Endothelial cell of umbilical vein (primary cell): ENCODE measurements at regions not wholly inside any gene's neighbourhood (a gene's known extent, or its start where the extent isn't known, plus 50 kb on each side); places are given as distances from the start of the nearest gene placed in this dataset.

ENCODE experiments used
- BruUV-seq: library from RNA; stranded (reverse); fragments of 400-500 nt; replicated peaks from 2 replicates; lab custom pipeline; 2021; lab: Mats Ljungman, UMichigan
- CTCF ChIA-PET: fragments of 300-600, 350-600 bp; sonication (Branson Sonifier 250); formaldehyde crosslinking; loops from one replicate; lab custom pipeline; 2021; ENCODE audit warnings: antibody characterized with exemption, inconsistent platforms; lab: Charles Lee
- POLR2A ChIA-PET: fragments of 300-600, 350-600 bp; sonication (Branson Sonifier 250); formaldehyde crosslinking; loops from one replicate; lab custom pipeline; 2021; ENCODE audit warnings: antibody characterized with exemption, inconsistent platforms; lab: Charles Lee
- DNase-seq: peaks from one replicate; pipeline ENCODE4 v3.0.0-alpha.2; 2011; ENCODE audit warnings: low read depth, low spot score
- FAIRE-seq: peaks from 2 replicates; lab custom pipeline; 2011; peaks lifted over from hg19 to GRCh38; lab: Jason Lieb, UNC
- H2AFZ ChIP-seq: 2 replicates; pipeline ENCODE4 v1.6.0; 2012; ENCODE audit warnings: low read depth, low read length, control low read depth, inconsistent platforms
- H3K27ac ChIP-seq: 2 replicates; pipeline ENCODE4 v1.5.1; 2011; ENCODE audit warnings: low read depth, mild to moderate bottlenecking, control low read depth, low read length, moderate library complexity; ENCODE audit not compliant: insufficient read depth
- H3K27me3 ChIP-seq, 2 experiments: 2 replicates each; pipeline versions ENCODE4 v1.6.0 to v1.6.1; 2011; ENCODE audit warnings: low read length in 2 of 2, mixed read lengths in 1 of 2; ENCODE audit not compliant: control insufficient read depth in 2 of 2, insufficient read depth in 2 of 2
- H3K36me3 ChIP-seq, 2 experiments: 2 replicates in 1 of 2; 3 replicates in 1 of 2; pipeline ENCODE4 v1.5.1; 2011; ENCODE audit warnings: low read length in 2 of 2, mild to moderate bottlenecking in 1 of 2, moderate library complexity in 1 of 2; ENCODE audit not compliant: control insufficient read depth in 2 of 2, insufficient read depth in 2 of 2; ENCODE audit errors: extremely low read depth in 1 of 2
- H3K4me1 ChIP-seq: 3 replicates; pipeline ENCODE4 v1.5.1; 2011; ENCODE audit warnings: mild to moderate bottlenecking, low read length; ENCODE audit not compliant: control insufficient read depth, insufficient read depth; ENCODE audit errors: extremely low read depth
- H3K4me2 ChIP-seq: 2 replicates; pipeline ENCODE4 v1.6.1; 2011; ENCODE audit warnings: low read length, control low read depth, mixed read lengths; ENCODE audit not compliant: insufficient read depth
- H3K4me3 ChIP-seq, 3 experiments: fragments of 200-600 bp in 1 of 3; sonication (generic), shearing (Covaris generic) in 1 of 3; replicated peaks in 1 of 3; 2 replicates each; pipeline ENCODE4 v1.5.1; 2011 to 2016; ENCODE audit warnings: control low read depth in 3 of 3, low read length in 3 of 3, mild to moderate bottlenecking in 2 of 3, inconsistent platforms in 1 of 3, low read depth in 1 of 3, moderate library complexity in 1 of 3; ENCODE audit not compliant: insufficient read depth in 1 of 3
- H3K79me2 ChIP-seq: 2 replicates; pipeline ENCODE4 v1.6.0; 2012; ENCODE audit warnings: low read length, inconsistent platforms; ENCODE audit not compliant: control insufficient read depth, insufficient read depth
- H3K9ac ChIP-seq: replicated peaks from 2 replicates; pipeline ENCODE3; 2011; ENCODE audit warnings: low read length, control low read depth; ENCODE audit not compliant: insufficient read depth; ENCODE audit errors: extremely low read depth
- H3K9me1 ChIP-seq: replicated peaks from 3 replicates; pipeline ENCODE4 v1.6.0; 2011; ENCODE audit warnings: mild to moderate bottlenecking, low read length; ENCODE audit not compliant: control insufficient read depth, insufficient read depth; ENCODE audit errors: extremely low read depth
- H3K9me3 ChIP-seq: replicated peaks from 2 replicates; pipeline ENCODE4 v1.5.1; 2012; ENCODE audit warnings: low read length, inconsistent platforms; ENCODE audit not compliant: control insufficient read depth, insufficient read depth
- H4K20me1 ChIP-seq: replicated peaks from 2 replicates; pipeline ENCODE3; 2011; ENCODE audit warnings: mild to moderate bottlenecking, low read length; ENCODE audit not compliant: control insufficient read depth, insufficient read depth; ENCODE audit errors: extremely low read depth
- CTCF ChIP-seq, 2 donors: IDR thresholded peaks; 1 replicate in 1 of 2; 2 replicates in 1 of 2; pipeline ENCODE4 v1.5.1; 2011; ENCODE audit warnings: low read length in 2 of 2, mild to moderate bottlenecking in 2 of 2, moderate library complexity in 2 of 2, control low read depth in 1 of 2, inconsistent platforms in 1 of 2, low read depth in 1 of 2; ENCODE audit not compliant: insufficient read depth in 1 of 2; ENCODE audit errors: extremely low read depth in 1 of 2
- FOS ChIP-seq: IDR thresholded peaks from 2 replicates; pipeline ENCODE4 v1.6.1; 2011; ENCODE audit warnings: mild to moderate bottlenecking, low read length, moderate library complexity, borderline replicate concordance; ENCODE audit not compliant: insufficient read depth
- GATA2 ChIP-seq: IDR thresholded peaks from 2 replicates; pipeline ENCODE4 v1.7.0; 2011; ENCODE audit warnings: low read depth, mild to moderate bottlenecking, moderate library complexity, mixed read lengths, low read length; ENCODE audit not compliant: insufficient read length, insufficient read depth
- JUN ChIP-seq: IDR thresholded peaks from 2 replicates; pipeline ENCODE4 v1.6.1; 2011; ENCODE audit warnings: borderline replicate concordance, low read depth; ENCODE audit not compliant: insufficient read length, insufficient read depth
- MAX ChIP-seq: IDR thresholded peaks from 2 replicates; pipeline ENCODE4 v1.6.1; 2011; ENCODE audit not compliant: insufficient read depth, insufficient read length
- MYC ChIP-seq: IDR thresholded peaks from one replicate; pipeline ENCODE4 v1.6.1; 2011; ENCODE audit warnings: mild to moderate bottlenecking, low read depth, low read length
- POLR2AphosphoS5 ChIP-seq: IDR thresholded peaks from 2 replicates; pipeline ENCODE4 v1.6.1; 2012; ENCODE audit warnings: low read depth, mild to moderate bottlenecking, control low read depth, low read length, moderate library complexity; ENCODE audit not compliant: insufficient read depth
- dilution Hi-C: fragments of 300-500 bp; cut with MboI; formaldehyde crosslinking; loops from one replicate; pipeline ENCODE4 v1.15.0; 2019; ENCODE audit warnings: low sequenced_read_pairs; ENCODE audit not compliant: extremely low pct_ligation_motif_present
- intact Hi-C: fragments of 100-400 bp; cut with micrococcal nuclease; formaldehyde crosslinking; loops from one replicate; pipeline ENCODE4 v1.10.0; 2022

GRCh38 chr4:11564021-11564420 is 135.3 kb upstream of the HS3ST1 start:
- H3K9me1 ChIP-seq: no peaks in the 10 kb centered on the region
- H3K9ac ChIP-seq: no peak overlapping the region
- TF ChIP-seq MYC (no peak), POLR2AphosphoS5 (no peak), JUN (no peak), MAX (no peak), FOS (no peak), GATA2 (no peak), CTCF (IDR thresholded peaks at IDR 0.05; ENCODE audit: extremely low read depth in 1 of 2, insufficient read depth in 1 of 2, low read depth in 1 of 2, low read length in 2 of 2) (no peak)
- no peaks in the 10 kb centered on the region for H3K4me1 ChIP-seq
- H4K20me1 ChIP-seq: no peaks in the 10 kb centered on the region
- H3K9me3 ChIP-seq: no peaks in the 10 kb centered on the region
- no peaks in the 10 kb centered on the region for H3K27me3 ChIP-seq
- ChIA-PET POLR2A (no interaction called here), CTCF (no interaction called here)
- no peaks in the 10 kb centered on the region for H3K36me3 ChIP-seq
- H3K4me2 ChIP-seq: no peak overlapping the region
- no peak overlapping the region for H3K27ac ChIP-seq
- dilution Hi-C loops: no loop called here
- no peak for FAIRE-seq
- no peaks in the 10 kb centered on the region for H3K79me2 ChIP-seq
- no peak overlapping the region for H2AFZ ChIP-seq
- no TSS peak for BruUV-seq
- no peak for DNase-seq
- intact Hi-C loops: no loop called here
- H3K4me3 ChIP-seq: no peak overlapping the region
